Spleen (tissue), 7 donors: ENCODE measurements at regions not wholly inside any gene's neighbourhood (a gene's known extent, or its start where the extent isn't known, plus 50 kb on each side); places are given as distances from the start of the nearest gene placed in this dataset.

Experiments used
- POLR2A ChIP-seq, 3 donors: fragments of 450-650 bp; IDR thresholded peaks; one replicate each; pipeline ENCODE4 v1.5.1; 2017; ENCODE audit warnings: antibody characterized with exemption in 3 of 3, mild to moderate bottlenecking in 1 of 3
- POLR2AphosphoS5 ChIP-seq, 3 donors: sonication (generic); formaldehyde crosslinking; IDR thresholded peaks; one replicate each; pipeline ENCODE4 v1.5.1; 2017; ENCODE audit warnings: antibody characterized with exemption in 3 of 3
- TF ChIP-seq, protein P1 (sequence below), 11 experiments: fragments of 200-600 bp in 7 of 11; fragments of 450-650 bp in 4 of 11; sonication (generic) in 4 of 11; IDR thresholded peaks in 8 of 11; conservative IDR thresholded peaks in 3 of 11; 1 replicate in 7 of 11; 2 replicates in 4 of 11; pipeline versions ENCODE4 v1.4.0 to v1.8.0; 2016 to 2021; ENCODE audit warnings: antibody characterized with exemption in 11 of 11, inconsistent platforms in 4 of 11, mild to moderate bottlenecking in 1 of 11
- donor health status: DM: no; HTN: no; CAD: no; lungs with moderate emphysema.
- donor health status: DM: no; HTN: no; CAD: no.
- donor health status: DM: no; HTN: no; CAD: no.

DNA sequence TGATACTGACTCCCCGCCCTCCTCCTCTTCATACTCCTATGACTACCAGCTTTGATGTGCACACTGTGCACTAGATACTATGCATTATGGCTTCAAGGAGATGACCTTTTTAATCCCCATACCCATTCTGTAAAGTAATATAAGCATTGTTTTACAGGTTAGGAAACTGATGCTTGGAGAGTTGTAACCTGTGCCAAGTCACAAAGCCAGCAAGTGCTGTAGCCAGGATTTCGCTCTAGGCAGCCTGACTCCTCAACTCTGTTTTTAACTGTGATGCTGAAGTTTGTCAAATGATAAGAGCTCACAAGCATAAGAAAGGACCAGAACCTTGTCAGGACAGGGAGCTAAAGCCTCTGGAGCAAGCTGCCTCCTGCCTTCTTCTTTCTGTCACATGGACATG, 461.3 kb downstream of the TMEM232 start:
- TF ChIP-seq, protein P1, sequence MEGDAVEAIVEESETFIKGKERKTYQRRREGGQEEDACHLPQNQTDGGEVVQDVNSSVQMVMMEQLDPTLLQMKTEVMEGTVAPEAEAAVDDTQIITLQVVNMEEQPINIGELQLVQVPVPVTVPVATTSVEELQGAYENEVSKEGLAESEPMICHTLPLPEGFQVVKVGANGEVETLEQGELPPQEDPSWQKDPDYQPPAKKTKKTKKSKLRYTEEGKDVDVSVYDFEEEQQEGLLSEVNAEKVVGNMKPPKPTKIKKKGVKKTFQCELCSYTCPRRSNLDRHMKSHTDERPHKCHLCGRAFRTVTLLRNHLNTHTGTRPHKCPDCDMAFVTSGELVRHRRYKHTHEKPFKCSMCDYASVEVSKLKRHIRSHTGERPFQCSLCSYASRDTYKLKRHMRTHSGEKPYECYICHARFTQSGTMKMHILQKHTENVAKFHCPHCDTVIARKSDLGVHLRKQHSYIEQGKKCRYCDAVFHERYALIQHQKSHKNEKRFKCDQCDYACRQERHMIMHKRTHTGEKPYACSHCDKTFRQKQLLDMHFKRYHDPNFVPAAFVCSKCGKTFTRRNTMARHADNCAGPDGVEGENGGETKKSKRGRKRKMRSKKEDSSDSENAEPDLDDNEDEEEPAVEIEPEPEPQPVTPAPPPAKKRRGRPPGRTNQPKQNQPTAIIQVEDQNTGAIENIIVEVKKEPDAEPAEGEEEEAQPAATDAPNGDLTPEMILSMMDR (IDR thresholded peaks at IDR 0.05 in 8 of 11, conservative IDR thresholded peaks at IDR 0.05 in 3 of 11) = no peak
- TF ChIP-seq POLR2A (IDR thresholded peaks at IDR 0.05) = no peak
- no peak for TF ChIP-seq POLR2AphosphoS5 (IDR thresholded peaks at IDR 0.05)
